A549 (cell line): ENCODE measurements at regions not wholly inside any gene's neighbourhood (a gene's known extent, or its start where the extent isn't known, plus 50 kb on each side); places are given as distances from the start of the nearest gene placed in this dataset.

ENCODE experiments used
- ATAC-seq, 2 experiments: fragments of 200-7000 bp in 1 of 2; fragments of >200 bp in 1 of 2; cut with Nextera tagmentation in 1 of 2; cut with Tn5 transposase in 1 of 2; 3 replicates each; pipeline versions ENCODE4 v1.8.0 to v1.9.1; 2018 to 2020; ENCODE audit warnings: mild to moderate bottlenecking in 1 of 2, moderate library complexity in 1 of 2
- CTCF ChIA-PET: fragments of 300-600 bp; sonication (Branson Sonifier 250); formaldehyde crosslinking; extraction: SDS; loops from one replicate; lab custom pipeline; 2021; ENCODE audit warnings: antibody characterized with exemption, inconsistent platforms; lab: Yijun Ruan, JAX
- POLR2A ChIA-PET: fragments of 350-600 bp; formaldehyde crosslinking; extraction: SDS; loops from one replicate; lab custom pipeline; 2021; ENCODE audit warnings: antibody characterized with exemption, inconsistent platforms; lab: Yijun Ruan, JAX
- DNase-seq, 2 experiments: peaks; one replicate each; pipeline versions ENCODE4 v3.0.0 to v3.0.0-alpha.2; 2011 to 2016; ENCODE audit warnings: low read depth in 1 of 2, low spot score in 1 of 2
- FAIRE-seq: peaks from 2 replicates; lab custom pipeline; 2011; peaks lifted over from hg19 to GRCh38; lab: Jason Lieb, UNC
- H3K27ac ChIP-seq, 2 experiments: fragments of >200 bp; sonication (Bioruptor Twin); formaldehyde crosslinking; 3 replicates each; pipeline ENCODE4 v1.5.1; 2016 to 2017
- H3K4me1 ChIP-seq: fragments of >200 bp; sonication (Bioruptor Twin); formaldehyde crosslinking; 3 replicates; pipeline ENCODE4 v1.6.1; 2016
- H3K4me2 ChIP-seq: fragments of >200 bp; sonication (Bioruptor Twin); formaldehyde crosslinking; 3 replicates; pipeline ENCODE4 v1.6.1; 2016
- H3K4me3 ChIP-seq: fragments of >200 bp; sonication (Bioruptor Twin); formaldehyde crosslinking; 3 replicates; pipeline ENCODE4 v1.5.1; 2016
- H3K9me3 ChIP-seq: fragments of >200 bp; sonication (Bioruptor Twin); formaldehyde crosslinking; 3 replicates; pipeline ENCODE4 v1.6.1; 2016
- BHLHE40 ChIP-seq: IDR thresholded peaks from 2 replicates; pipeline ENCODE4 v1.6.1; 2012; ENCODE audit warnings: low read depth, low read length, inconsistent platforms
- CBX2 ChIP-seq: fragments of 200-600 bp; sonication (generic); IDR thresholded peaks from 2 replicates; pipeline ENCODE4 v1.6.1; 2016; ENCODE audit warnings: low read depth, mild to moderate bottlenecking, borderline replicate concordance
- CBX8 ChIP-seq: fragments of 200-600 bp; sonication (generic); IDR thresholded peaks from 2 replicates; pipeline ENCODE4 v1.6.1; 2016
- EHF ChIP-seq: fragments of 250-450 bp; sonication (Bioruptor Pico); IDR thresholded peaks from 2 replicates; pipeline ENCODE4 v1.5.0; 2020; ENCODE audit warnings: mild to moderate bottlenecking
- EHMT2 ChIP-seq: fragments of 200-600 bp; sonication (generic); IDR thresholded peaks from 2 replicates; pipeline ENCODE4 v1.6.1; 2016; ENCODE audit warnings: antibody characterized with exemption, low read depth, mild to moderate bottlenecking, moderate library complexity
- ESRRA ChIP-seq: fragments of 150-350 bp; IDR thresholded peaks from 2 replicates; pipeline ENCODE4 v1.6.1; 2014; ENCODE audit warnings: mild to moderate bottlenecking, low read length, borderline replicate concordance
- HDAC2 ChIP-seq: fragments of 200-600 bp; sonication (generic); IDR thresholded peaks from 2 replicates; pipeline ENCODE4 v1.6.1; 2016
- HOXA7 ChIP-seq: fragments of 250-450 bp; sonication (Bioruptor Pico); IDR thresholded peaks from 2 replicates; pipeline ENCODE4 v1.5.0; 2020; ENCODE audit warnings: mild to moderate bottlenecking, moderate library complexity
- HOXB13 ChIP-seq: fragments of 250-450 bp; sonication (Bioruptor Pico); IDR thresholded peaks from 2 replicates; pipeline ENCODE4 v1.5.0; 2020; ENCODE audit warnings: low read depth, mild to moderate bottlenecking, moderate library complexity
- JUN ChIP-seq, 2 experiments: fragments of >200 bp; sonication (Bioruptor Twin); formaldehyde crosslinking; IDR thresholded peaks; 2 replicates in 1 of 2; 3 replicates in 1 of 2; pipeline ENCODE4 v1.6.1; 2016 to 2017
- JUNB ChIP-seq: fragments of >200 bp; sonication (Bioruptor Twin); formaldehyde crosslinking; IDR thresholded peaks from 2 replicates; pipeline ENCODE4 v1.6.1; 2016
- KDM1A ChIP-seq: fragments of 200-600 bp; sonication (generic); IDR thresholded peaks from 2 replicates; pipeline ENCODE4 v1.6.1; 2016; ENCODE audit warnings: low read depth, mild to moderate bottlenecking
- KDM5A ChIP-seq: fragments of 200-600 bp; sonication (generic); IDR thresholded peaks from 2 replicates; pipeline ENCODE4 v1.6.1; 2016; ENCODE audit warnings: antibody characterized with exemption, mild to moderate bottlenecking
- MAZ ChIP-seq: fragments of 150-350 bp; IDR thresholded peaks from 2 replicates; pipeline ENCODE4 v1.6.1; 2014; ENCODE audit warnings: antibody characterized with exemption, low read depth, low read length, borderline replicate concordance
- MYC ChIP-seq: IDR thresholded peaks from 2 replicates; pipeline ENCODE4 v1.6.1; 2012; ENCODE audit warnings: mild to moderate bottlenecking, inconsistent platforms, low read length, improper control_type of control experiment, borderline replicate concordance
- NFE2L2 ChIP-seq: fragments of 150-350 bp; conservative IDR thresholded peaks from 2 replicates; pipeline ENCODE4 v1.6.1; 2014; ENCODE audit warnings: low read length
- NPAS2 ChIP-seq: fragments of 250-450 bp; sonication (Bioruptor Pico); IDR thresholded peaks from 2 replicates; pipeline ENCODE4 v1.8.0; 2022; ENCODE audit warnings: mild to moderate bottlenecking, moderate library complexity, borderline replicate concordance
- NR3C1 ChIP-seq: fragments of >200 bp; sonication (Bioruptor Twin); formaldehyde crosslinking; IDR thresholded peaks from 3 replicates; pipeline ENCODE4 v1.6.1; 2017
- RAD21 ChIP-seq, 2 experiments: fragments of >200 bp in 1 of 2; sonication (Bioruptor Twin) in 1 of 2; formaldehyde crosslinking in 1 of 2; IDR thresholded peaks in 1 of 2; conservative IDR thresholded peaks in 1 of 2; 2 replicates in 1 of 2; 3 replicates in 1 of 2; pipeline ENCODE4 v1.6.1; 2012 to 2018; ENCODE audit warnings: inconsistent platforms in 1 of 2
- RFX5 ChIP-seq: fragments of 450-650 bp; IDR thresholded peaks from 2 replicates; pipeline ENCODE4 v1.7.1; 2014; ENCODE audit warnings: antibody characterized with exemption, mild to moderate bottlenecking, moderate library complexity
- RNF2 ChIP-seq: fragments of 200-600 bp; sonication (generic); IDR thresholded peaks from 2 replicates; pipeline ENCODE4 v1.6.1; 2016; ENCODE audit warnings: low read depth, mild to moderate bottlenecking, antibody characterized with exemption, moderate library complexity, borderline replicate concordance
- SMC3 ChIP-seq: fragments of >200 bp; sonication (Bioruptor Twin); formaldehyde crosslinking; IDR thresholded peaks from 3 replicates; pipeline ENCODE4 v1.6.1; 2018; ENCODE audit warnings: inconsistent platforms
- SREBF2 ChIP-seq: fragments of 450-650 bp; IDR thresholded peaks from 2 replicates; pipeline ENCODE4 v1.6.1; 2014; ENCODE audit warnings: mild to moderate bottlenecking, moderate library complexity
- TFCP2L1 ChIP-seq: fragments of 250-450 bp; sonication (Bioruptor Pico); IDR thresholded peaks from 2 replicates; pipeline ENCODE4 v1.5.0; 2021; ENCODE audit warnings: mild to moderate bottlenecking
- ZC3H11A ChIP-seq: fragments of 450-650 bp; IDR thresholded peaks from 2 replicates; pipeline ENCODE4 v1.6.1; 2014; ENCODE audit warnings: antibody characterized with exemption, mild to moderate bottlenecking
- ZFP36 ChIP-seq: fragments of 450-650 bp; IDR thresholded peaks from 2 replicates; pipeline ENCODE4 v1.6.1; 2014; ENCODE audit warnings: borderline replicate concordance; ENCODE audit not compliant: partially characterized antibody
- ZNF302 ChIP-seq: fragments of 250-450 bp; sonication (Bioruptor Pico); IDR thresholded peaks from 2 replicates; pipeline ENCODE4 v1.9.0; 2021; ENCODE audit warnings: inconsistent platforms, mild to moderate bottlenecking, moderate library complexity
- ZSCAN20 ChIP-seq: fragments of 250-450 bp; sonication (Bioruptor Pico); IDR thresholded peaks from 2 replicates; pipeline ENCODE4 v1.8.0; 2022; ENCODE audit warnings: mild to moderate bottlenecking, moderate library complexity
- WGBS: methylation state at CpG from one replicate; pipeline ENCODE4 v1.1.6; 2017; ENCODE audit errors: missing lambda C conversion rate; 5-methylcytosine and 5-hydroxymethylcytosine counted together
- TF ChIP-seq, protein P1 (sequence below): IDR thresholded peaks from 2 replicates; pipeline ENCODE4 v1.6.1; 2012
- TF ChIP-seq, protein P2 (sequence below): fragments of >200 bp; sonication (Bioruptor Twin); formaldehyde crosslinking; IDR thresholded peaks from 3 replicates; pipeline ENCODE4 v1.5.1; 2016
- TF ChIP-seq, protein P3 (sequence below): IDR thresholded peaks from 2 replicates; pipeline ENCODE4 v1.6.1; 2012; ENCODE audit warnings: low read depth, borderline replicate concordance
- TF ChIP-seq, protein P4 (sequence below): fragments of 250-450 bp; sonication (Bioruptor Pico); IDR thresholded peaks from 2 replicates; pipeline ENCODE4 v1.5.0; 2021; ENCODE audit warnings: mild to moderate bottlenecking, moderate library complexity, borderline replicate concordance
- TF ChIP-seq, protein P5 (sequence below): IDR thresholded peaks from 2 replicates; pipeline ENCODE4 v1.6.1; 2012

DNA sequence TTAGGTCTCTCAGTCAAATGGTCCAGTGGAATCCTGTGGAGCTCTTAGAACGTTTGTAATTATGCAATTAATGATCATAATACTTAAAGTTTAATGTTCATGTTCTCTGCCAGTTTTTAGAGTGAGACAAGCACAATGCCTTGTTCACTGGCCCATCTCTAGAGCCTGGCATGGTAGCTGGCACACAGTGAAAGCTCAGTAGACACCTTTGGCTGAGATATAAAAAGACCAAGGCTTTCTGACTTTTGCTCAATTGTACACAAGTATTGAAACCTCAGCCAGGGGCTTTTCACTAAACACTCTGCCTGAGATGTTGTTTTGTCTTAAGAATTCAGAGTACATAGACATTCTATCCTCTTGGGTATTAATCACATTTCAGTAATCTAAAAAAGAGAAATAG, 241.8 kb upstream of the ATP2B1 start:
- POLR2A ChIA-PET, result interaction anchor here (0.6 to 5.3 kb wide), 2 partner anchors 242 to 835 kb away, joined by 3 to 103 read pairs; partner anchors contain the start of gene ATP2B1
- WGBS, result 5% methylated on average over 1 of the region's 1 CpG

DNA sequence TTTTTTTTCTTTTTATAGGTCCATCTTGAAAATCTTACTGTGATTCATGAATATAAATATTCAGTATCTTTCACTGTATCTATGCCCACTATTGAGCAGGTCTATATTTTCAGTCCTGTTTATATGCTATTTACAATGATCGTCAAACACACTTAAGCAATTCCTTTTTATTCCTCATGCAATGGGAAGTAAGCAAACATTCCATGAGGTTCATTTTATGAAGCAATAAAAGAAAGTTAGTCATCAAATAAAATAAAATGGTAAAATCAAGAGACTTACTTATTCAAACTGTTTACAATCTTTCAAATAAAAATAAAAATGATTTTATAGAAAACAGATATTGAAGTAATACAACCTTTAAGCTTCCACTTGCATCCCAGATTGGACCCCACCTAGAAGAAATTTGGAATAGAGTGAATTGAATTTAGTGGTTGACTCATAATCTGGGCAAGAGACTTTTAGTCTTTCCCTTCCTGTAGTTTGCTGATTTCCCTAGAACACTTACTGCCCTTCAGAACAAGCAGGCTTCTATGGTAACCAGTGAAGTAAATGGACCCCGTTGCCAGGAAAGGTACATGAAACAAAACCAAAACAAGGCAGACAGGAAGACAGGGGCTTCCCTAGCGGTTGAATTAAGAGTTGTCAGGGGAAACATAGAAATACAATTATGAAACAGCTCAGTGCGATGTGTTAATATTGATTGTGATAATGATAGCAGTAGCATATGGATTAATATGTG, 241.0 kb upstream of the ATP2B1 start:
- ChIA-PET POLR2A (interaction anchor here (1.0 to 5.3 kb wide), 2 partner anchors 142 to 241 kb away, joined by 3 to 103 read pairs; partner anchors contain the start of gene ATP2B1), CTCF (interaction anchor here (0.9 to 1.5 kb wide), 7 partner anchors 12 to 245 kb away, joined by 3 to 4 read pairs (median 3); partner anchors contain the start of gene ATP2B1)
- Histone ChIP-seq H3K4me3 (peak overlapping the region; percentile 10; the same call in 1 of the 3 replicates), H3K4me1 (peaks cover 51% of the 10 kb centered on the region), H3K27ac (peak overlapping the region; percentile 85 to 94), H3K9me3 (no peaks in the 10 kb centered on the region), H3K4me2 (peak overlapping the region; percentile 80)
- FAIRE-seq, result peak; percentile 97
- WGBS, result 1% methylated on average over 4 of the region's 4 CpGs
- DNase-seq, result peak; percentile 71 to 98
- peak; percentile 85 to 87 for ATAC-seq
- peak; percentile 34 to 65 for TF ChIP-seq RAD21 (conservative IDR thresholded peaks at IDR 0.05 in 1 of 2, IDR thresholded peaks at IDR 0.05 in 1 of 2)
- TF ChIP-seq, protein P1, sequence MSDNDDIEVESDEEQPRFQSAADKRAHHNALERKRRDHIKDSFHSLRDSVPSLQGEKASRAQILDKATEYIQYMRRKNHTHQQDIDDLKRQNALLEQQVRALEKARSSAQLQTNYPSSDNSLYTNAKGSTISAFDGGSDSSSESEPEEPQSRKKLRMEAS, result peak; percentile 70; the same call in 1 of the 2 replicates
- no peak for TF ChIP-seq ESRRA
- no peak for TF ChIP-seq CBX2
- TF ChIP-seq NR3C1, result no peak
- TF ChIP-seq, protein P2, sequence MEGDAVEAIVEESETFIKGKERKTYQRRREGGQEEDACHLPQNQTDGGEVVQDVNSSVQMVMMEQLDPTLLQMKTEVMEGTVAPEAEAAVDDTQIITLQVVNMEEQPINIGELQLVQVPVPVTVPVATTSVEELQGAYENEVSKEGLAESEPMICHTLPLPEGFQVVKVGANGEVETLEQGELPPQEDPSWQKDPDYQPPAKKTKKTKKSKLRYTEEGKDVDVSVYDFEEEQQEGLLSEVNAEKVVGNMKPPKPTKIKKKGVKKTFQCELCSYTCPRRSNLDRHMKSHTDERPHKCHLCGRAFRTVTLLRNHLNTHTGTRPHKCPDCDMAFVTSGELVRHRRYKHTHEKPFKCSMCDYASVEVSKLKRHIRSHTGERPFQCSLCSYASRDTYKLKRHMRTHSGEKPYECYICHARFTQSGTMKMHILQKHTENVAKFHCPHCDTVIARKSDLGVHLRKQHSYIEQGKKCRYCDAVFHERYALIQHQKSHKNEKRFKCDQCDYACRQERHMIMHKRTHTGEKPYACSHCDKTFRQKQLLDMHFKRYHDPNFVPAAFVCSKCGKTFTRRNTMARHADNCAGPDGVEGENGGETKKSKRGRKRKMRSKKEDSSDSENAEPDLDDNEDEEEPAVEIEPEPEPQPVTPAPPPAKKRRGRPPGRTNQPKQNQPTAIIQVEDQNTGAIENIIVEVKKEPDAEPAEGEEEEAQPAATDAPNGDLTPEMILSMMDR, result peak; percentile 35; the same call in 2 of the 3 replicates
- no peak for TF ChIP-seq CBX8
- TF ChIP-seq, protein P3, sequence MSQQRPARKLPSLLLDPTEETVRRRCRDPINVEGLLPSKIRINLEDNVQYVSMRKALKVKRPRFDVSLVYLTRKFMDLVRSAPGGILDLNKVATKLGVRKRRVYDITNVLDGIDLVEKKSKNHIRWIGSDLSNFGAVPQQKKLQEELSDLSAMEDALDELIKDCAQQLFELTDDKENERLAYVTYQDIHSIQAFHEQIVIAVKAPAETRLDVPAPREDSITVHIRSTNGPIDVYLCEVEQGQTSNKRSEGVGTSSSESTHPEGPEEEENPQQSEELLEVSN, result no peak
- TF ChIP-seq MAZ, result no peak
- TF ChIP-seq, protein P4, sequence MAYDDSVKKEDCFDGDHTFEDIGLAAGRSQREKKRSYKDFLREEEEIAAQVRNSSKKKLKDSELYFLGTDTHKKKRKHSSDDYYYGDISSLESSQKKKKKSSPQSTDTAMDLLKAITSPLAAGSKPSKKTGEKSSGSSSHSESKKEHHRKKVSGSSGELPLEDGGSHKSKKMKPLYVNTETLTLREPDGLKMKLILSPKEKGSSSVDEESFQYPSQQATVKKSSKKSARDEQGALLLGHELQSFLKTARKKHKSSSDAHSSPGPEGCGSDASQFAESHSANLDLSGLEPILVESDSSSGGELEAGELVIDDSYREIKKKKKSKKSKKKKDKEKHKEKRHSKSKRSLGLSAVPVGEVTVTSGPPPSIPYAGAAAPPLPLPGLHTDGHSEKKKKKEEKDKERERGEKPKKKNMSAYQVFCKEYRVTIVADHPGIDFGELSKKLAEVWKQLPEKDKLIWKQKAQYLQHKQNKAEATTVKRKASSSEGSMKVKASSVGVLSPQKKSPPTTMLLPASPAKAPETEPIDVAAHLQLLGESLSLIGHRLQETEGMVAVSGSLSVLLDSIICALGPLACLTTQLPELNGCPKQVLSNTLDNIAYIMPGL, result no peak
- TF ChIP-seq HOXA7 (CRISPR knock-in tag), result no peak
- peak; percentile 43 to 93; a peak in 4 of 5 replicates for TF ChIP-seq JUN (IDR thresholded peaks at IDR 0.05)
- no peak for TF ChIP-seq KDM5A
- TF ChIP-seq ZFP36, result no peak
- TF ChIP-seq TFCP2L1 (CRISPR knock-in tag), result no peak
- TF ChIP-seq RNF2, result no peak
- peak; percentile 45; the same call in 2 of the 3 replicates for TF ChIP-seq SMC3
- TF ChIP-seq JUNB, result peak; percentile 99
- TF ChIP-seq ZSCAN20 (CRISPR knock-in tag), result peak; percentile 95
- TF ChIP-seq KDM1A, result no peak
- TF ChIP-seq ZNF302, result no peak
- 0 out of 2 replicates have a peak, but pooled peaks have one; percentile 8 for TF ChIP-seq MYC
- TF ChIP-seq NFE2L2, result no peak
- no peak for TF ChIP-seq SREBF2
- TF ChIP-seq HOXB13 (CRISPR knock-in tag), result peak; percentile 12; the same call in 1 of the 2 replicates
- no peak for TF ChIP-seq EHF
- TF ChIP-seq NPAS2, result no peak
- TF ChIP-seq, protein P5, sequence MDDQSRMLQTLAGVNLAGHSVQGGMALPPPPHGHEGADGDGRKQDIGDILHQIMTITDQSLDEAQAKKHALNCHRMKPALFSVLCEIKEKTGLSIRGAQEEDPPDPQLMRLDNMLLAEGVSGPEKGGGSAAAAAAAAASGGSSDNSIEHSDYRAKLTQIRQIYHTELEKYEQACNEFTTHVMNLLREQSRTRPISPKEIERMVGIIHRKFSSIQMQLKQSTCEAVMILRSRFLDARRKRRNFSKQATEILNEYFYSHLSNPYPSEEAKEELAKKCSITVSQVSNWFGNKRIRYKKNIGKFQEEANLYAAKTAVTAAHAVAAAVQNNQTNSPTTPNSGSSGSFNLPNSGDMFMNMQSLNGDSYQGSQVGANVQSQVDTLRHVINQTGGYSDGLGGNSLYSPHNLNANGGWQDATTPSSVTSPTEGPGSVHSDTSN, result peak; percentile 31; the same call in 1 of the 2 replicates
- TF ChIP-seq EHMT2, result no peak
- TF ChIP-seq HDAC2, result no peak

More for the DNA sequence above, 241.8 kb upstream of the ATP2B1 start:
- Histone ChIP-seq H3K4me3 (peak overlapping the region; percentile 10; the same call in 1 of the 3 replicates), H3K9me3 (no peaks in the 10 kb centered on the region), H3K4me2 (peak overlapping the region; percentile 80), H3K4me1 (peaks cover 50% of the 10 kb centered on the region), H3K27ac (peak overlapping the region; percentile 85 to 91)
- ATAC-seq (no peak), FAIRE-seq (no peak), DNase-seq (no peak)
- TF ChIP-seq RFX5, result no peak
- no peak for TF ChIP-seq ZC3H11A
- TF ChIP-seq CBX8, result no peak
- TF ChIP-seq BHLHE40, result no peak
- CTCF ChIA-PET, result interaction anchor here (0.9 to 1.5 kb wide), 7 partner anchors 12 to 246 kb away, joined by 3 to 4 read pairs (median 3); partner anchors contain the start of gene ATP2B1
